Middle frontal gyrus (tissue), 1 donor: ENCODE measurements at regions not wholly inside any gene's neighbourhood (a gene's known extent, or its start where the extent isn't known, plus 50 kb on each side); places are given as distances from the start of the nearest gene placed in this dataset.

ENCODE experiments used
- DNase-seq: peaks from one replicate; pipeline ENCODE4 v3.0.0-alpha.2; 2015; ENCODE audit warnings: low spot score; ENCODE audit errors: extremely low spot score

DNA sequence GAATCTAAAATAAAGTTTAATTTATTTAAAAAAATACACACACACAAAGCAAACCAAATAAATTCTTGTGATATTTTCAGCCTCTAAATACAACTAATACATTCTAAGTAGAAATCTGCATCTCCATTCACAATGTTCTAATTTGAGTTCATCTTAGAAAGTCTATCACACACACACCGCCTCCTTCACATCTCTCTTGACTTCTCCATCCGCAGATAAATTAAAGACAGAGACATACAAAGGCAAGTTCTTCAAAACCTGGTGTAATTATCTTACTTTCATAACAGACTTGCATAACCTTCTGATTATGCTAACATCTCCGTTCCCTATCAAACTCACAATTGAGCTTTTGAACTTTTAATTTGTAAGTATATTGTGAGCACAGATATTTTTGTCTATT, 657.3 kb downstream of the VGLL3 start:
- DNase-seq, result no peak

DNA sequence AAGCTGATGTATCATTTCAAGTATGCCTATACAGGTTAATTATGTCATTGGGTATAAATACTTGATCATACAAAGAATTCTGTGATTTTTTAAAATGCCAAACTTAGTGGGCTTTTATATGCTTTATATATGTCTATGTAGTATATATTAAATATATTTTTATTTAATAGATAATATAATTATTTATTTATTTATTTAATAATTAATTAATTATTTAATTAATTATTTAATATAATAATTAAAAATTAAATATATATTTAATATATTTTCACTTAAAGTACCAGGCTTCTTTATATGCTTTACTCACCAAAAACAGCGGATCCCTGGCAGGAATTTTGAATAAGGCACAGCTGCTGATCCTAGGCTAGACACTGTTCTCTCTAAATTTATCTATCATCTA, 687.0 kb downstream of the VGLL3 start:
- DNase-seq, result no peak

DNA sequence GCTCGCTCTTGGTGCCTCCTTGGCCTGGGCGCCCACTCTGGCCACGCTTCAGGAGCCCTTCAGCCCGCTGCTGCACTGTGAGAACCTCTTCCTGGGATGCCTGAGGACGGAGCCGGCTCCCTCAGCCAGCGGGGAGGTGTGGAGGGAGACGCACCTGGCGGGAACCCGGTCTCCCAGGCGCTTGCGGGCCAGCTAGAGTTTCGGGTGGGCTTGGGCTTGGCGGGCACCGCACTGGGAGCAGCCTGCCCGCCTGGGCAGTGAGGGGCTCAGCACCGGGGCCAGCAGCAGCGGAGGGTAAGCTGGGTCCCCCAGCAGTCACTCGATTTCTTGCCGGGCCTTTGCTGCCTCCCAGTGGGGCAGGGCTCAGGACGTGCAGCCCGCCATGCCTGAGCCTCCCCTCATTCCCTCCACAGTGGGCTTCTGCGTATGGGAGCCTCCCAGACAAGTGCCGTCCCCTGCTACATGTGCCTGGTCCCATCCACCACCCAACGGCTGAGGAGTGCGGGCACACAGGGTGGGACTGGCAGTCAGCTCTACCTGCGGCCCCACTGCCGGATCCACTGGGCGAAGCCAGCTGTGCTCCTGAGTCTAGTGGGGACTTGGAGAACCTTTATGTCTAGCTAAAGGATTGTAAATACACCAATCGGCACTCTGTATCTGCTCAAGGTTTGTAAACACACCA, 708.7 kb downstream of the VGLL3 start:
- no peak for DNase-seq

DNA sequence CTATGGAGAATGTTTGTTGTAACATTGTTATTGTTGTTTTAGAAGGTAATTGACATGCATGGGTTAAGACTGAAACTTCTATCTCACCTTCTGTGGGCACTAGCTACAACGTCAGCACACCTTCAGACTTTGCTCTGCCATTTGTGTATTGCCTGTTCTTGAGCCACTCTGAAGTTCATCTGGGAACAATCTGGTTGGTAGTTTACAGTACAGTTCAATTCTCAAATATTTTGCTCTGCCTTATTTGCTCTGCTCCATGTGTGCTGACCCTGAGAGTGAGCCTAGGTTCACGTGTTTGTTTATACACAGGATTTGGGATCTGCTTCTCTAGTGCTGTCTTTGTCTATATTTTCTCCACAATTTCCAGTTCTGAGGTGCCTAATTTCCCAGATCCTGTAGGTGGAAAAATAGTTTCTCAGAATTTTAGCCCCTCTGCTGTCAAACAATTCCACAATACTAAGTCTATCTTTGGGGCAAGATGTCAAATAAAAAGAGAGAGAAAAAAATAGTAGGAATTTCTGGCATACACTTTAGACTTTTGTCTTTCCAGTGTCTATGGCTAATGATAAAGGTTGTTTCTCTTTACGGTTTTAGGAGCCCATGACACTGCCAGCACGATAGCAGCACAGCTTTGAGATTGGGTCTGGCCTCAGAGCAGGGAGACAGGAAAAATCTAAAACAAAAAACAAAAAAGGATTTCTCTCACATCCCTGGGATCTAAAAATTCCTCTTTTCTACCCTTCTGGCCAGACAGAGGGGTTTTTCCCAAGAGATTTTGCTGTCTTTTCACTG, 721.4 kb downstream of the VGLL3 start:
- no peak for DNase-seq

DNA sequence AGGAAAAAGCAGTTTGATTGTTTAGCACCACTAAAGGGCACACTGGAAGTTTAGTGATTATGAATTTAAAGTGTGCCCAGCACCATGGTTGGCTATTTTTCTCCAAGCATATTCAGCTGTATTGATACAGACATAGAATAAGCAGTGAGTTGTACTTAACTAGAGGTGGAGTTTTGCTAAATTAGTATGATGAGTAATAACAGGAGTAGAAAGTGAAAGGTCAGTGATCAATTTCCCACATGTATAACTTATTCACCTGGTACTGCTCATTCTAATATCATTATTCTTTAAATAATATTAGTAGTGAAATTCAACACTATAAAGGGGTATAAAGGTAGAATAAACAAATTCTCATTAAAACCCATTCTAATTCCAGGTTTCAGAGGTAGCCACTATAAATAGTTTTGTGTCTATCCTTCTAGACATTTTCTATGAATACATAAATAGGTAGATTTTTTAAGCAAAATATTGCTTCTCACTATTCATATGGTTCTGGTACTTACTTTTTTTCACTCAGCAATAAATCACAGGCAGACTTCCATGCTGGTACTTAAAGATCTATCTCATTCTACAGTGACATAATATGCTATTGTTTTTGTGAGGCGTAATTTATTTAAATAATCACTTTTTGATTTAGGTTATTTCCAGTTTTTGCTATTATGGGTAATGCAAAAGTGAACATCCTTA, 732.9 kb downstream of the VGLL3 start:
- DNase-seq, result no peak

DNA sequence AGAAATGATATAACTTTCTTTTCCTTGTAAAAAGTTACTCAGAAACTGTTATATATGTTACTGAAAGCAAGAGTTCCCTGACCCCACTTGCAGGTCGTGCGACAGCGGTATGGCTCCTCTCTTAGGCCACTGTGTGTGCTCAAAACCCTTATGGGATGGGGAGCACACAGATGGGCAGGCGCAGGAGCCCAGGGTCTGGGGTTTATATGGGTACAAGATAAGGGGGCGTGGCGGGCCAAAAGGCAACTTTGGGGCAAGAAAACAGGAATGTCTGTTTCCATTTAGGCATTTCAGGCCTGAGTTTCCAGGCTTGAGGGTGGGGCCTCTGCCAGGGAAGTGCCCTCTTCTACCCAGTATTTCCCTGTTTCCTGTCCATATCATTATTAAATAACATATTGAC, 736.5 kb downstream of the VGLL3 start:
- DNase-seq, result no peak

DNA sequence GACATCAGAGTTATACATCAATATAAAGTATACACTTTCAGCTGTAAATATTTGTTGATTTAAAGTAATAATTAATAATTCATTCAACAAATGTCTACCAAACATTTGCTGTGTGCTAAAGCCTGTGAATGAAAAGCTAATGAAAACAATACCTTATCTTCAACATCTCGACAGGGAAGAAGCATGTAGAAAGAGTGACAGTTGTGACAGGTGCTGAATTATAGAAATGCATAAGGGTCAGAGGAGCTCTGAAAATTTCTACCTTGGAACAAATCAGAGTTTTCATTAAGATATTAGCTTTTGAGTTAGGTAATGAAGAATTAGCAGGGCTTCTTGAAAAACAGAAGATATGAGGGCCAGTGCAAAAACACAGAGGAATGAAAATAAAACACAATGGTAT, 739.2 kb downstream of the VGLL3 start:
- DNase-seq, result no peak

DNA sequence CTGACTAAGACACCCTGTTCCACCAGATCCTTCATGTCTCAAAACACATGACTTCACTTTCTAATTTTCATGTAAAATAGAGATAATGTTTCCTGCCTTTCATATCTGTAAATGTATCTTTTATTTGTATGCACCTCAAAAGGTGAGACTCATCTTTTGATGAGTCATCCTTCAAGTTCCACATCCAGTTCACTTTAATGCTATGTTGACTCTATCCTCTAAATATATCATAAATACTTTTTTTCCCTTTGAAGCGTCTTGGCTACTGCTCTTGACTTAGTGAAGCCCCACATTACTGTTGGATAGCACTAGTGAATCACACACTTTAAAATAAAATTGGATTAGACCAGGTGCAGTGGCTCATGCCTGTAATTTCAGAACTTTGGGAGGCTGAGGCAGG, 741.1 kb downstream of the VGLL3 start:
- DNase-seq, result no peak

DNA sequence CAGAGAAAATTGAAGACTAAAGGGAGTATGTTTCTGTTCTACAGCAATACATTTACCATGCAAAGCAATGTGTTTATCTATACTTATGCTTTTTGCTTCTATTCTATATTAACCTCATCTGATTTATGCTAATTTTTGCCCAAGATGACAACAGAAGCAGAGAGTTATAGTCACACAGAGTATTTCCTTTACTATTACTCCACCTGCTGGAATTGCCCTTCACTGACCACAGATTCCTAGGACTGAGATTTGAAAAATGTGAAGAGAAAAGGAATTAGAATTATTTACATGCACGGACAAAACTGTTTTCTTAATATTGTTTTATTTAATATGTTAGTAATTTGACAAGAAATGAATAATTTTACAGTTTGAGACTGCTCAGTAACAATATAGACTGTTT, 745.6 kb downstream of the VGLL3 start:
- DNase-seq, result no peak

DNA sequence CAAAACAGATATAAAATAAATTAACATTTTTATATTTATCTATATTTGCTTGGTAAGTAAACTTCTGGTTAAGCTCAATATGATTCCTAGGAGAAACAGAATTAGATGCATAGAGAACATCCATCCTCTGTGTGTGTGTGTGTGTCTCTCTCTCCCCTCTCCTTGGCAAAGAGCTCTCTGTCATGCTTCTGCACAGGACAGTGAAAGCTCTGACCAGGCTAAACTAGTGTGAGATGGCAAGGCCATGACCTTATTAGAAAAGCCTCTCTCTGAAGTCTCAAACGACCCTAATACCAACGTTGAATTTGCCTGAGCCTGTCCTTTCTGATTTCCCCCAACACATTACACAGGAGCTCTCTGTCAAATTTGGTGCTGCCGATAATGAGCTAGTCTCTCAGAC, 746.0 kb downstream of the VGLL3 start:
- no peak for DNase-seq

DNA sequence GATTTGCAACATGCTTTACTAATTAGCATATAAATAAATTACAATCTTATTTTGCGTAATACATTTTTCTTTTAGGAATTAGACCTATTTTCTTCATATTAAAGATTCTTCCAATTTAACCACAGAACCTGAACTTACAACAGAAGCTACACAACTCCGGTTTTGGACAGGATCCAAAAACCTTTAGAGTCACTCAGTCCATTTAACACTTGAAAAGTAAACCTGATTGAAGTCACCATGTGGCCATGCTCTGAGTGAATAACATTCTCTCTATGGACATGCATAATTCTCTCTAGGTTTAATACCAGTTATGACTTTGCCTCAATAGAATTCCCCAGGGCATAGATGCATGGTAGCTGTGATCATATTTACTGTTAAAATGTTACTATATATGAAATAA, 751.0 kb downstream of the VGLL3 start:
- no peak for DNase-seq

DNA sequence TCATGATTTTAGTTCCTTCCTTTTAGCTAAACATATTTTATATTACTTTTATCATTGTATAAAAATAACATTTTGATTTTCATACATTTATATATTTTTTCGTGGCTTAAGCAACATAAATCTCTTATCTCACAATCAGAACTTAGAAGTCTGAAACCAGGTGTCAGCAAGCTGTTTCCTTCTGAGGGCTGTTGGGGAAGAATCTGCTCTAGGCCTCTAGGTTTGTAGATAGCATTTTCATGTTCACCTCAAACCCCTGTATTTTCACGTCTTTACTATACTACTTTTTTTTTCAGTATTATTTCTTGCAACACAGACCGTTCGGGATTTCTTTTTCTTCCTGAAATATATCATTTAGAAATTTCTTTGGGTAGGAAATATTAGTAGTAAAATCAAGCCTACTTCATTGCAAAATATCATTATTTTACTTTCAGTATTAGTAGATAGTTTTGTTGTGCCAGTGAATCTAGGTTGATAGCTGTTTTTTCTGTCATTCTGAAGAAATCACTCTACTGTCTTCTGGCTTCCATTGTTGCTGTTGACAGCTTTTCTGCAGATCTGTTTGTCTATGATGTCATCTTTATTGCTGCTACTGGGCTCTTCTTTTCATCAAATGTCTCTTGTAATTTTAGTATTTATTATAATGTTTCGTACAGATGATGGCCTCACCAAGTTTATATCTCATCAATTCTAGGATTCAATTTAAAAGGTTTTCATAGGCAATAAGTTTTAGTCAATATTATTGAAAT, 756.3 kb downstream of the VGLL3 start:
- no peak for DNase-seq

DNA sequence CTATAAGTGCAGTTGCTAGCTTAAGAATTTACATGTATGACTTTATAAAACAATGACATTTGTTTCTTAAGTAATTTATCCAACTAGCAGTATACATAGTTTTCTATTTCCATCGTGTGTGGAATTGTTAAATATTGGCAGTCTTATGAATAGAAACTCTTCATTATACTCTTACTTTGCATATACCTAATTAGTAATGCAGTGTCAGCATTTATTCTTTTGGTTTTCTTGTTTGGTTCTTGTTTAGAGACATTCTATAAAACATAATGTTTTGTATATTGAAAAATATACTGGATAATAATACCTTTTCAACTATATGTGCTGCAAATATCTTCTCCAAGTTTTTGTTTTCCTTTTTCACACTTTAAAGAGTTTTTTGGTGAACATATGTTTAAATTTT, 760.2 kb downstream of the VGLL3 start:
- no peak for DNase-seq

DNA sequence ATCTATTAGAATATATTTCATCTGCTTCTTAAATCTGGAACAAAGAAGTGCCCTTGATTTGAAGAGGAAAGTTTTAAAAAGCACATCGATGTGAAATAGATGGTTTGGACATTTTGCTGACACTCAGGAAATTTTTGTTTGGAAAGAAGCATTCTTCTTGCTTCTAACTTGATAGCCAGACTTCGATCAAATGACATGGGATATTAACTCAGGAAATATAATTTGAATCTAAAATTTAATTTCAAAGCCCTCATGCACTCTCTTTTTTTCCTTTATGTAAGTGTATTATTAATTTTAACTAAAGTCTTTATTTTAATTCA, 761.2 kb downstream of the VGLL3 start:
- no peak for DNase-seq

DNA sequence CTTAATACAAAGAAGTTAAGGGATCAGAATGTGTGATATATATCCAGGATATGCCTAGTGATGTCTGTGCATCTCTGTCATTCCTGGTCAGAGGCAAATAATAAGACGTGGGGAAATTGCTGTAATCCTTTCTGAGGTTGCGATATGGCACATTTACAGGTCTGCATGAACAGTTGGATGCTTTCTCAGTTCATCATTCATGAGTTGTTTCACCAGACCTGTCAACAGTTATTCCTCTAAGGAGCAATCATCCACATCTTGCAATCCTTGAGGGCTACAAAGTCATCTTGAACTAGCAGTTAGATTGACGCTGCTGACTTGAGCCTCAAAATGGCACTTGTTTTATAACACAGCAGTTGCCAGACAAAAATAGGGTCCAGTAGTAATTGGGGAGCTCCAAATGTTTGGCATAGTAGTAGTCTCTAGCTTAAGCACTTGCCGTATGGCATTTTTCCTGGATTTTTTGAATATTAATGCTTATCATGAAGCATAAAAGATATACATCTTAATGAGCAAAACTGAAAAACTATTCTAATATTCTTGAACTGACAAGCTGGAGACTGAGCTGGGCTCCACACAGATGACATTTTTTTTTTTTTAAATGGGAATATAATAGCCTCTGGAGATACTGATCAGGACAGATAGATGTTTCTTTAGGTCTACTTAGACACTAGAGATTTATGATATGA, 761.7 kb downstream of the VGLL3 start:
- DNase-seq, result no peak

DNA sequence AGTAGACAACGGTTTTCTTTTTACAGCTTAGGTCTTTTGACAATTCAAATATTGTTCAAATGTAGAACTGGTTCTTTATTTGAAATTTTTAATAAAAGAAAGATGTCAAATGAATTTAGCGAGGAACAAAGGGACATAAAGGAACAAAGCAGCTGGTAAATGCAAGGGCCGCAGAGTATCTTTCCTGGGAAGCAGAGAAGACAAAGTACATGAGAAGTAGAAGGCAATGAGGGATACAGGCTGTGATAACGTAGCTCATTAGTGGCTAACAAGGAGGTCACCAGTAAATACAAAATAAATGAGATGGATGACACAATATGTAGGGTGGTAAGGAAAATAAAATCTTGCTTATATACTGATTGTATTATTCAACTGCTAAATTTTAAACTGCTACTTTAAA, 762.8 kb downstream of the VGLL3 start:
- no peak for DNase-seq

DNA sequence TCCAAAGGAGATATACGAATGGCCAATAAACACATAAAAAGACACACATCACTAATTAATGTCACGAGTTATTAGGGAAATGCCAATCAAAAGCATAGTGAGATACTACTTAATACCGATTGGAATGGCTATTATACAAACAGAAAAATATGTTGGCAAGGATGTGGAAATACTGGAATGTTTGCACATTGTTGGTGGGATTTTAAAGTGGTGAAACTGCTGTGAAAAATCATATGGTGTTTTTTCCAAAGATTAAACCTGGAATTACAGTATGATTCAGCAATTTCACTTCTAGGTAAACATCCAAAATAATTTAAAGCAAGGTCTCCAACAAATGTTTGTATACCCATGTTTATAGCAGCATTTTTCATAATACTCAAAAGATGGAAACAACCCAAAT, 765.5 kb downstream of the VGLL3 start:
- no peak for DNase-seq

DNA sequence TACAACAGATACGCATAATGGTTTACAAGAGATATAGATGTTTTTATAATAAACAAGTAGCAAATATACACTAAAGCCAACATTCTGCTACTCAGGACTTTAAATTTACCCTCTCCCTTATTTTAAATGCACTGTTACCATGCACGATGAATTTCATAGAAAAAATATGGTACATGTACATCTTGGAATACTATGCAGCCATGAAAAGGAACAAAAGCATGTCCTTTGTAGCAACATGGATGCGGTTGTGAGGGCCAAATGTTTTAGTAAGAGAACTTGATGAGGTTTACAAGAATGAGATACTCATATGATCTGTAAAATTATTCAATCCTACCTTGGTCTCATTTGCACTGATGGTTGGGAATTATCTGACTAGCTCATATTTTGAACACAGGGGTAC, 769.3 kb downstream of the VGLL3 start:
- no peak for DNase-seq

DNA sequence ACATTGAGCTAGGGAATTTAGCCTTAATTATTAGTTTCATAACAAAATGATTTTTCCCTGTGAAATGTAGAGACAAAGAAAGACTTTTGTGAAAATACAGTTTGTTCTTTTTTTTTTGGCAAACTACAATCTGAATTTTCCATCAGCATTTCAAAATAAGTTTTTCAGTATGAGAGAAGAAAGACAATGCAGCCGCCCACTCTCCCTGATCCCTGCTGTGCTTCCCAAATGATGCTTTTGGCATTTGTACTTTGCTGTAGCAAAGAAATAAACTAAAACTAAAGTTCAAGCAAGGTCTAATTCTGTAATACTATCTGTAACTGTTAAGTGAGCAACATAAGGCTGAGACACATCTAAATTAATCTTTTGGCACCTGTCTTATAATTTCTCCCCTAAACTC, 782.2 kb downstream of the VGLL3 start:
- no peak for DNase-seq

DNA sequence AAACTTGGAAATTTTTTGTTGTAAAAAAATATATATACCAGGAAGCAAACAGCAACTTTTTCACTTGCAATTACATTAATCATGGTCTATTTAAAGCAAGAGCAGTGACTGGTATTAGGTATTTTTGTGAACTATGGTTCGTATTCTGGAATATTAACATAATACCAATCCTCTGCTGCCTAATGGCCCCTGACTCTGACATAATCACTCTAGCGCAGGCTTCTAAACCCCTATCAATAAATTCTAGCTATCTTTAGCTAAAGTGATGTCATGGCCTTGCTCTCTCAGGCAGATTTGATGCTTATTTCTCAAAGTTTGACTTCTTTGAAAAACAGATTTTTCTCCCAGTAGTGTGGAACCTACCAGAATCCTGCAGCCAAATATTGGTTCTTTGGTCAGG, 808.3 kb downstream of the VGLL3 start:
- DNase-seq, result no peak

DNA sequence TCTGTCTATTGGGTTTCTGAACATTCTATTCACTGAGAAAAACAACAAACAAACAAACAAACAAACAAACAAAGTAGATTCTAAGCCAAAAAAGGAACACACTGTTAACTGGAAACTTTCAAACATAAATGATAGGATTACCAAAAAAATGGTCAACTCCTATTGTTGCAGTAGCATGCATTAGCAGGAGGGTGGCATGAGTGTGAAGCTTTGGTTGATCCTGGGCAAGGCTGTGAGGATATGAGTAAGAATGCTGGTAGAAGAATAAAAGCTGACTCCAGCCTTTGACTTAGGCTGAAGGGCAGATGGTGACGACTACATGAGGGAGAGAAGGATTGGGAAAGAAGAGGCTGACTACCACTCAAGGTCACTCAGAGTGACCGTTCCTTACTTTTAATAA, 810.3 kb downstream of the VGLL3 start:
- no peak for DNase-seq

DNA sequence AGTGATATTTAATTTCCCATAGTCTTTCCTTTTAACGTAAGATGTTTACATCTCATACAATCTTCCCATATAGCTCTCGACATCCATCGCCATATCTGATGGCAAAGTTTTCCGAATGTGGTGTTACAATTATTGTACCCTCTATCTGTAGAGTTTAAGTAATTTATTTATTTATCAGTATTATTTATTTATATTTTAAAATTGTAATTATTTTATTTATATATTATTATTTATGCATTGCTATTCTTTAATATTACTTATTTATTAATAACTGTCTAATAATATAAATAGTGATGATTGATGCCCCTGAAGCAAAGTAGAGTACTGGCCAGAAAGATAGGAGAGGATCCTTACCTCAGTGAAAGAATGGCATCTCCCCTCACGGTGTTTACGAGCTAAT, 812.9 kb downstream of the VGLL3 start:
- no peak for DNase-seq
